ENCODE measurements at regions not wholly inside any gene's neighbourhood (a gene's known extent, or its start where the extent isn't known, plus 50 kb on each side); places are given as distances from the start of the nearest gene placed in this dataset.

GRCh38 chr14:96931751-96932150 lies 134.6 kb downstream of the VRK1 start:
- no peak for DNase-seq (ENCODE audit: low read depth)

- DNase-seq (ENCODE audit: low read depth), result no peak
Observed at GRCh38 chr14:96934638-96935330, 137.6 kb downstream of the VRK1 start.

GRCh38 chr14:96938946-96939345 lies 141.8 kb downstream of the VRK1 start:
- no peak for DNase-seq (ENCODE audit: low read depth)

- DNase-seq (ENCODE audit: low read depth), result peak; percentile 2
Observed at GRCh38 chr14:96940009-96940408, 142.8 kb downstream of the VRK1 start.

GRCh38 chr14:96944297-96944696 lies 147.1 kb downstream of the VRK1 start:
- no peak for DNase-seq (ENCODE audit: low read depth)

GRCh38 chr14:96945721-96946120 lies 148.5 kb downstream of the VRK1 start:
- DNase-seq (ENCODE audit: low read depth), result no peak

- no peak for DNase-seq (ENCODE audit: low read depth)
Observed at GRCh38 chr14:96949594-96949993, 152.4 kb downstream of the VRK1 start.

- DNase-seq (ENCODE audit: low read depth), result no peak
Observed at GRCh38 chr14:96951511-96951910, 154.3 kb downstream of the VRK1 start.

GRCh38 chr14:96953087-96953874 lies 156.1 kb downstream of the VRK1 start:
- no peak for DNase-seq (ENCODE audit: low read depth)

- no peak for DNase-seq (ENCODE audit: low read depth)
Observed at GRCh38 chr14:96953875-96954185, 156.6 kb downstream of the VRK1 start.

- no peak for DNase-seq (ENCODE audit: low read depth)
Observed at GRCh38 chr14:96956464-96957239, 159.5 kb downstream of the VRK1 start.

GRCh38 chr14:96958057-96958456 lies 160.9 kb downstream of the VRK1 start:
- no peak for DNase-seq (ENCODE audit: low read depth)

- no peak for DNase-seq (ENCODE audit: low read depth)
Observed at GRCh38 chr14:96959992-96960391, 162.8 kb downstream of the VRK1 start.

GRCh38 chr14:96960598-96961116 lies 163.5 kb downstream of the VRK1 start:
- DNase-seq (ENCODE audit: low read depth), result no peak

GRCh38 chr14:96961895-96962294 lies 164.7 kb downstream of the VRK1 start:
- no peak for DNase-seq (ENCODE audit: low read depth)

GRCh38 chr14:96962337-96962736 lies 165.2 kb downstream of the VRK1 start:
- no peak for DNase-seq (ENCODE audit: low read depth)

GRCh38 chr14:96964726-96965415 lies 167.7 kb downstream of the VRK1 start:
- DNase-seq (ENCODE audit: low read depth), result no peak

GRCh38 chr14:96965885-96966595 lies 168.9 kb downstream of the VRK1 start:
- no peak for DNase-seq (ENCODE audit: low read depth)

- no peak for DNase-seq (ENCODE audit: low read depth)
Observed at GRCh38 chr14:96975116-96975515, 177.9 kb downstream of the VRK1 start.

- DNase-seq (ENCODE audit: low read depth), result no peak
Observed at GRCh38 chr14:96978525-96979272, 181.5 kb downstream of the VRK1 start.

All from myocyte (in vitro differentiated cells).